Pulmonary artery endothelial cell (primary cell): ENCODE measurements at regions not wholly inside any gene's neighbourhood (a gene's known extent, or its start where the extent isn't known, plus 50 kb on each side); places are given as distances from the start of the nearest gene placed in this dataset.
"Not testable (repeated sequence)": the region's sequence is repeated elsewhere in the genome, so short reads cannot be mapped to it uniquely, and the experiment has no call there.

ENCODE experiments used
- DNase-seq: peaks from one replicate; pipeline ENCODE4 v3.0.0-alpha.2; 2011; ENCODE audit warnings: low read depth, low spot score

DNA sequence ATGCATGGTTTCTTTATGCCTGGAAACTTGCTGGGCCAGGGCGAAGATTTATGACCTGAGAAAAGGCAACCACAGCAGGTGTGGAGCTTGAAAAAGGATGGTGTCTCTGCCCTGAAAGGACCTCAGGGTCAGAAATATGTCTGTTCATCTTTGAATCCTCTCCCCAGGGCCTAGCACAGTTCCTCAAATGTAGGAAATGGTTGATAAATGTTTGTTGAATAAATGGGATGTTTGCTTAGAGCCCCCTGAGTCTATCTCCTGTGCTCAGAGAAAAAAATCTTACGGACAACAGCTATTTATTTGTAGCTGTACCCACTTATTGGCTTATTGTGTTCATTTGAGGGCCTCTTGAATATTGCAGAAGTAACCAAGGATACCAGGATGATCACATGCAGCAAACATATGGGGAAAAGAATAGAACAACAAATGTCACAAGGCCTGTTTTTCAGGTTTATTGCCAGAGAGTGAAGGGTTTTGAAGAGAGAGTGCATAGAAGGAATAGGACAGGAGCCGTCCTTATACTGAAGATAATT, 114.5 kb downstream of the KLF5 start:
- no peak for DNase-seq

DNA sequence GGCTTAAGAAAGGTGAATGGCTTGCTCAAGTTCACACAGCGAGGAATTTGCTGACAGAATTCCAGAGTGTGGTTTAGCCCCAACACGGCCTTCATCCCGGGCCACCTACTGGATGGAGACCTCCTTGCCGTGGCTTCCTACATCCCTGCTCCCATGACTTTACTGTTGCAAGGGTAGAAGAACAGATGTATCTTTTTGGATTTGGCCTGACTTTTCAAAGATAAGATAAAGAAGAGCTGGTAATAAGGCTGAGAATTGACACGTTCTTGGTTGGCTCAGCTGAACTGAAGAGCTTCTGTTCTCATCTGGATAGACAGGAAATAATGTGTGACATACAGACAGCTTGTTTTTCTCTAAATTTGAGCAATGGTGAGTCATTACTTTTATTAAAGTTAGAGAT, 113.1 kb downstream of the KLF5 start:
- DNase-seq: no peak

DNA sequence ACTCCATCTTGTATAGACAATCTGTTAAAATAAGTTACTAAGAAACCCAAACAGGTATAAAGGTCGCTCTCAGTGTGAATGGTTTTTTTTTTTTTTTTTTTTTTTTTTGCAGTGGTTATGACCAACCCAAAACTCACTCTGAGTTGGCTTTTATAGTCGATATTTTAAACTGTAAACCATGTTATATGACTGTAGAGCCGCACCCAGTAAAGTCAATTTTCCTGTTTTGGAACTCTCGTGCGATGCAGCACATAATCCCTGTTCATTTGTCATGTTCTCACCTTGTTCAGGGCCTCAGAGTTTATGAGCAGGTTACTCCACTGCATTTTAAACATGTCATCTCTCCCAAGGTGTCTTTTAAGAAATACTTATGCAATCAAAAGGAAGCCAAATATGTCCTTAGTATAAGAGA, 112.5 kb downstream of the KLF5 start:
- DNase-seq: no peak

DNA sequence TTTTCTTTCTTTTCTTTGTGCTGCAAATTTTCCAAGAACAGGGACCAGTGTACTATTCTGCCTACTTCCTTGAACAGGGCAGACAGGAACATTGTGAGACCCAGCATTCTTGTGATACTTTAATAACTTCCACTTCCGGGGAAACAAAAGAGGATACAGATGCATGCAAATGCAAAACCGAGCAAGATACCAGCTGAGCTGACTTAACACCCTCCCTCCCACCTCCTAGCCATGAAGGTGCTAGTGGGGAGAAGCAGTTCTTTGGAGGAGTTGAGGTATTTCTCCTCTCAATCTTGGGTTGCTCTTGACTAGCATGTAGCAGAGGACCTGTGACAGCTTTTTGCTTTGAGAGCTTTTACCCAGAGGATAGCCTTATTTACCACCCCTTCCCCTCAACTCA, 111.2 kb downstream of the KLF5 start:
- DNase-seq: no peak

DNA sequence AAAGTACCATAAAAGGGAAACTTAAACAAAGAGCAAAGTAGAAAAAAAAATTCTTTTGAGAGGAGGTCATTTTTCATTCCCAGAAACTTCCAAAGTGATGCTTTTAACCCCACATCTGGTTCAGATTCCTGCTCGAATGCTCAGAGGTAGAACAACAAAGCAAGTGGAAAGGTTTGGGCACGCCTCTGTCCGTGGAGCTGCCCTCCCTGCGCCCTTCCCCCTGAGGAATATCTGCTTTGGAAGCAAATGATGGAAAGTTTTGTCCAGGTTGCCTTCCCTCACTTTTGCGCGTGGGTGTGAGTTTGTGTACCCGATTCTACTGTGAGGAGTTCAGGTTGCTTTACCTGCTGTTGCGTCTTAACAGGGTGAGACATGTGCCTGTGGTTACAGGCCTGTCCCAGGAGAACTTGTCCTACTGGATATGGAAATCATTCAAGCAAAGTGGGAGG, 110.2 kb downstream of the KLF5 start:
- no peak for DNase-seq

DNA sequence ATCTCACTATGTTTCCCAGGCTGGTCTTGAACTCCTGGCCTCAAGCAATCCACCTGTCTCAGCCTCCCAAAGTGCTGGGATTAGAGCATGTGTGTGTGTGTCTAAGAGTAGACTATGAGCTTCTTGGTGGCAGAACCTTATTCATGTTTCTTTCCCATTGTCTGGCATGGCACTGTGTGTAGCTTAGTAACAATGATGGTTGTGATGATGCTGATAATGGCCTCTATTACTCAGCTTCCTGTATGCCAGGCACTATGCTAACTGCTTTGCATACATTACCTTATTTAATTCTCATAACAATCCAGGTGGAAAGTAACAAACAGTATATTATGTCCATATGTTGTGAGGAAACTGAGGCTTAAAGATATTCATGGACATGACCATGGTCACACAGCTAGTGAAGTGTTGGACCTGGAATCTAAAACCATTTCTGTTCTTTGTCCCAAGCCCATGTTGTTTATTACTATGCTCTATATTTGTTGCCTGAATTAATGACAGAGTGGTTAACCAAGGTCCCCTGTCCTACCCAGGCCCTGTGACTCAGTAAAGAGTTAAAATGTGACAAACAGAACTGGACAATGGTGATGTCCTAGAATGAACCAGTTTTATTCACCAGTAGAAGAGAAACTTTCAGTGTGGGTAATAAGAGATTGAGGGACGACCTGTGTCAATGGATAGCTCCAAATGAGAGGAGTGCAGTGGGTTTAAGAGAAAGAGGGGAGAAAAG, 109.6 kb downstream of the KLF5 start:
- DNase-seq: no peak

DNA sequence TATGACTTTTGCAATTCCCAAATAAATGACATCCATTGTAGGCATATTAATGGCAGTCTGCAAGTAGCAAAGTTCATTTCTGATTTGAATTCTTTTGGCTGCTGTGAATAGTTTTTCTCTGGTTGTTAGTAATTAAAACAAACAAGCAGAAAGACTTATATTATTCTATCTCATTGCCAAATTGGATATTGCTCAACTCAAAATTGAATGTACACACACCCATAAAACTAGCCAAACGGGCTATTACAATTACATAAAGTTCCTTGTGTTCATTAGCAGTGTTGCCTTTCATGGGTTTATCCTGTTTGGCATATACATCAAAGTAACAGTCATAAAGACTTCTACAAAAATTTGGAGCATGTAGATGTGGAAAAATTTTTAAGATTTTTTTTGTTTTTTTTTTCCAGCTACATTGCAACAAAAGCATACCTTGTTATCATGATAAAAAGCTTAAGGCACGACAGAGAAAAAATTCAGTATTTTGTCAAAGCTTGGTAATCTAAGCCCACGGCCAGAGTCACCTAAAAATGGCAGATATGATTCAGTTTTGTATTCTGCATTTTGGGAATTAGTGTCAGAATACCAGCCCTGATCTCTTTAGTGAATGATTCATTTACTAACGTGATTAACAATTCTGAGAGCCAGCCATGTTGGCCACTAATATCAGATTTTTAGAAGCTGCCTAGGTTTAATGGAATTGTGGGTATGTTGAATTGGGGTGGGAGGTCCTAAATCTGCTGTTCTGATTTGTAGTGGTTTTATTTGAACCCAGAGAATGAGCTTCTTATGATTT, 108.4 kb downstream of the KLF5 start:
- no peak for DNase-seq

DNA sequence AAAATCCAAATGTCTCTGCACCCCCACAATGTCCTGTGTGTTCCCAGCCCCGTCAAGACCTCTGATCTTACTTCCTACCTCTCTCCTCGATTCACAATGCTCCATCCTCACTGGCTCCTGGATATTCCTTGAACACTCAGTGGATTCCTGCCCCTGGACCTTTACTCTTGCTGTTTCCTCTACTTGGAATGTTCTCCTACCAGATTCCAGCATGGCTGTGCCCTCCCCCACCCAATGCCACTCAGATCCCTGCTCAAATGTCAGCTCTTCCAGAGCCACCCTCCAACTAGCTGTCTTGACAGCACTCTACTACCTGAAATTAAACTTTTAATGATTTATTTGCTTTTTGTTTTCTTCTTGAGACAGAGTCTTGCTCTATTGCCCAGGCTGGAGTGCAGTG, 107.4 kb downstream of the KLF5 start:
- DNase-seq: no peak

DNA sequence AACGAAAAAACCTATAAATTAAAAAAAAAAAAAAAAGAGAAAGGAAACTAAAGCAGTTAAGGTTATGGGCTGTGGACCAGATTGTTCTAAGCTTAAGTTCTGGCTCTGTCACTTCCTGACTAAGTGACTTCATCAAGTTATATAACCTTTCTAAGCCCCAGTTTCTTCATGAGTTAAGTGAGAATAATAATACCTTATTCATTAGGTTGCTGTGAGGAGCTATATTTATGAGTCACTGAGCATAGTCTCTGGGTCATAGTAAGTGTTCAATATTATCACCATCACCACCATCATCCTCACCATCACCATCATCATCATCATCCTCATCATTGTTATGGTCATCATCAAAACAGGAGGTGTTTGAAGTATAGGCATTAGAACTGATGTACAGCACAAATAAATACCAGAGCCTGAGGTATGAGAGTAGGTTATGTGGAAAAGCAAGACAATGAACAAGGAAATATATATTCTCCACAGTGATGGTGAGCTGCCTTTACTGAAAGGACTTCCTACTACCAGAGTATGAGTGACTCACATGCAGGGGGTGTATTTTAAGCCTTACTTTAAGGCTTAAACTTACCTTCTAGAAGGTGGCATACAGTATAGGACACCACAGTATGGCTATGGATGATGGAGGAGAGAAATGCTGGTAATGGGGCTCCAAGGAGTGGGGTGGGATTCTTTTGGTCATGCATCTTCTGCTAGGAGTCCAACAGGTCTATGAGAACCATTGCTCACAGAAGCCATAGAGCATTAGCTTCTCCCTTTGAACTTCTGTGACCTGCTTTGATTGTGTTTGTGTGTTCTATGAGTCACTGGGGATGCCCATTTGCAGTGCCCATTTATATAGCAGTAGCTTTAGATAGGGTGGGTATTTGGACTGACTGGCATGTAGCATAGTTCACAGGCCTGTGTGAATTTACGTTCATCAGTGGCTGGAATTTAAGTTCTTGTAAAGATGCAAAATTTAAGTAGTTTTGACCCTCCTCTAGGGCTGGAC, 104.4 kb downstream of the KLF5 start:
- no peak for DNase-seq

DNA sequence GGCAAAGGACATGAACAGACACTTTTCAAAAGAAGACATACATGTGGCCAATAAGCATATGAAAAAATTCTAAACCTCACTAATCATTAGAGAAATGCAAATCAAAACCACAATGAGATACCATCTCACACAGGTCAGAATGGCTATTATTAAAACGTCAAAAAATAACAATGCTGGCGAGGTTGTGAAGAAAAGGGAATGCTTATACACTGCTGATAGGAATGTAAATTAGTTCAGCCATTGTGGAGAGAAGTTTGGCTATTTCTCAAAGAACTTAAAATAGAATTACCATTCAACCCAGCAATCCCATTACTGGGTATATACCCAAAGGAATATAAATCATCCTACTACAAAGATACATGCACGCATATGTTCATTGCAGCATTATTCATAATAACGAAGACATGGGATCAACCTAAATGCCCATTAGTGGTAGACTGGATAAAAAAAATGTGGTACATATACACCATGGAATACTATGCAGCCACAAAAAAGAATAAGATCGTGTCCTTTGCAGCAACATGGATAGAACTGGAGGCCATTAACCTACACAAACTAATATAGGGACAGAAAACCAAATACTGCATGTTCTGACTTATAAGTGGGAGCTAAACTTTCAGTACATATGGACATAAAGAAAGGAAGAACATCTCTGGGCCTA, 101.7 kb downstream of the KLF5 start:
- DNase-seq: not testable (repeated sequence)

DNA sequence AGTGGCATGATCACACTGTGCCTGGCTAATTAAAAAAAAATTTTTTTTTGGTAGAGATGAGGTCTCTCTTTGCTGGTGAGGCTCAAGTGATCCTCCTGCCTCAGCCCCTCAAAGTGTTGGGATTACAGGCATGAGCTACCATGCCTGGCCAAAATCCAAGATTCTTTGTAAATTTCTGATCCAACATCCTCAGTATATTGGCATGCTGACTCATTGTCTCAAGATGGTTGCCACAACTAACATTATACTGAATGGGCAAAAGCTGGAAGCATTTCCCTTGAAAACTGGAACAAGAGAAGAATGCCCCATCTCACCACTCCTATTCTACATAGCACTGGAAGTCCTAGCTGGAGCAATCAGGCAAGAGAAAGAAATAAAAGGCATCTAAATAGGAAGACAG, 100.0 kb downstream of the KLF5 start:
- no peak for DNase-seq

DNA sequence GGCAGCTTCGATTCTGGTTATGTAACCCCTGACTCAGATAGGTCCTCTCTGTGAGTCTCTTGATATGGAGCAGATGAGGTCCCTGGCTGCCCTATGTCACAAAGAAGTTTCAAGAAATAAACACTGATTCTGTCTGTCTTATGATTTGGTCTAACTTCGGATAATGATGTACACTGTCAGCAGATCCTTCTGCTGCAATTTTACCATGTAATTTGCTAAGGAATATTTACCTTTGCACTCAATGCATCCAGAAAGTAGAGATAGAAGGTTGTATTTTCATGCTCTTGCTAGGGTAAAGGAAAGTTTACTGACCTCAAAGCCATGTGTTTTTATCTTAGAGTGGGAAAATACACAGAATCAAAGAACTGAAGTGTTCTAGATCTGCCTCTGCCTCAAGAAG, 98.2 kb downstream of the KLF5 start:
- no peak for DNase-seq

DNA sequence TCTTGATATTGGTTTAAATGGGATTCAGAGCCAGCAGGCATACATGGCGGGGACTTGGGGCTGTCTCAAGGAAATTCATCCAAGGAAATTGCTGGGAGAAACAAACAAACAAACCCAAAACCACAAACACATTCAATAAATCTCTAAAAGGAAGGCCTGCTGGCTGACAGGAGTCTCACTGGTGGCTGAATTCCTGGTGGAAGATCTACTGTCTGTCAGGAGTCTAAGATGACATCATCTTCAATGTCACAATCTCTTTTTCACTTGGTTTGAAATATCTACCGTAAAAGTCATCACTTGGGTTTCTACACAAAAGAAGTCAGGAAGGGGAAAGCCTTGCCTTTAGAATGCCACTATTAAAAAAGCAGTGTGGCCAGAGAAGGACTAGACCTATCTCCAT, 87.9 kb downstream of the KLF5 start:
- no peak for DNase-seq

DNA sequence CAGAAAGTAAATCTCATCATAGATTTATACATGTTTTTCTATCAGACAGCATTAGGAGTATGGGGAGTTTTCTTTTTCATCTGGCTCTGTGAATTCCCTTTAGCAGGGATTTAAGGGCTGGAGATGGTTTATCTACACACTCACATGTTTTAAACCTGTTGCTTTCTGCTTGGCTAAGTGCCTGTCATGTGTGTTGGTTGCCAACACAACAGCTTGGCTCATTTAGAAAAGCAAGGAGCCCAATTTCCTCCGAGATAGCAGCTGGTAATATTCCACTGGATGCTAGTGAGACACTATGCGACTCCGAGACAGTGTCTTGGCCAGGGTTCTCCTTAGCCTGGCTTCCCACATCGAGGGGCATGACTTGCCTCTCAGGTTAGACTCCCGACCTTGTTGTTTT, 83.3 kb downstream of the KLF5 start:
- DNase-seq: no peak

DNA sequence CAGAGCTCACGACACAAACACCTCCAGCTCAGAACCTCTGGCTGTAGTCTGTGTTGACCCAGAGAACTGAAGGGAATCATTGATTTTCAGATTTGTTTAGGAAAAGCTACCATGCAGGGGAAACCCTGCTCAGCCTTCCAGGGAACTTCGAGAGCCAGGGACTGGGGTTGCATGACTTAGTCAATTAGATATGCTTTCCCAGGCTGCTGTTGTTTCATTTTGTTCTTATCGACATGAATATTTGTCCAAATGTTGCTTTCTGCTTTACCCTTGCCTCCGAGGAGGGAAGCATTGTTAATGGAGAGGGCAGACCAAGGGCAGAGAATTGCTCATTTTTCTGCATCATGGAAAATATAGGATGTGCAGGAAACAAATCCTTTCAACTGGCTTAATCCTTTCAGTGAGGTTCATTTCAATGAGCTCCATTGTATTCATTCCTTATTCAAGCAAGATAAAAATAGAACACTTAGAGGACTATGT, 82.5 kb downstream of the KLF5 start:
- no peak for DNase-seq

DNA sequence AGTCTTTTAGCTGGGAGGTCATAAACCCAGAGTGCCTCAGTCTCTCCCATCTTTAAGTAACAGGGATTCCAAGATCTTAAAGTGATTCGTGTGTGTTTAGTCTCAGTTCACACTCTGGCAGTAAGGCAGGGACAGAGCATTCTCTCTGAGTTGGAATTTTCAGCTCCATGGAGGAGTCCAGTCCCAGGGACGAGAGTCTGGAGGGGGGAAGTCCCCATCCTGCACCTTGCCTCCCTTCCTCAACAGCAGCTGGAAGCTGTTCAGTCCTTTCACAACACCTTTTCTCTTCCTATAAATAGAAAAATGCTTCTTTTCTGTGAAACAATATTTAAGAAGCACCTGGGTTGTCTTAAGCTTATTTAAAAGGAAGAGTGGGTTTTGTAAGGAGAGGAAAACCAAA, 82.0 kb downstream of the KLF5 start:
- no peak for DNase-seq

DNA sequence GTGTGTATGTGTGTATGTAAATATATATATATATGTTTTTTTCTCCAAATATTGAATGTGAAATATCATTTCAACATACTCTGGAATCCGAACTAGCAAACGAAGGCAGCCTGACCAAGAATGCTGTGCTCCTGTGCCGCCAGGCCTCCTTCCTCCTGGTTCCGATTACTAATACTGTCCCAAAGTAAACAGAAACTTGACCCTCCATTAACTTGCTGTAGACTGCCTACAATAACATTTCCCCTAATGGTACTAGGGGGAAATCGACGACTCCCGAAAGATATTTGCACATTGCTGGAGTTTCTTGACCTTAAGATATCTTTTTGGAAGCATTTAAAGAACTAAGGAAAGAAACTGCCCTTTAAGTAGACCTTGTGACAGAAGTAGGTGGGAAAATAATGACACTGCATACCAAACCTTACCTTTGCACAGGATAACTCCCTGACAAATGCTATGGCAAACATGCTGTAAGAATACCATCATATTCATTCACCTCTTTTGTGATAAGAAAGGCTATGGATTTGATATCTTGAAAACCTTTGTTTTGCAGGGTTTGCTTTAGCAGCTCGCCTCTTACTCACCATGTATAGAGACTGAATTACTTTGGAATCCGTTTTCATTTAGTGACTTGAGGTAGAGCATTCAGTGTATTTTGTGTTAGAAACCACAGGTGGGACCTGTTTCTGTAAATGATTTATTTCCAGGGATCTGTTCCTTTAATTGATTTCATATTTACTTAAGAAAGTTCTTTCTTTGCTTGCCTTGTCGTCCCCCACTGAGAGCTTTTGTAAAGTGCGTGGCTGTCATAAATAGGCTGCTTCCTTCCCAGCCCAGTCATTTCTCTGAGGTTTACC, 80.1 kb downstream of the KLF5 start:
- DNase-seq: no peak

DNA sequence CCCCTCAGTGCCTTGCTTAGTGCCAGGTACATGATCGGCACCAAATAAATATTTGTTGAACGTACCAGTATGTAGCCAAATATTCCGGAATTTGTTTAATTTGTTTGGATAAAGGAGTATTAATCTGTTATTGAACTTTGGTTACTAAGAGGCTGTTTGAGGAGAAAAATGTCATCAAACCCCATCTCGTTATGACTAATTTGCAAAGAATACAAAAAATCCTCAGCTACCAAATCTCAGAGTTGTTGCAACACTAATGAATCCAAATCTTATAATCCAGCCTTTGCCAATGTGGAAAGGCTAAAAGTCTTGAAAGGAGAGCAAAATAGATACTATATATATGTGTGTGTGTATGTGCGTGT, 79.5 kb downstream of the KLF5 start:
- no peak for DNase-seq

DNA sequence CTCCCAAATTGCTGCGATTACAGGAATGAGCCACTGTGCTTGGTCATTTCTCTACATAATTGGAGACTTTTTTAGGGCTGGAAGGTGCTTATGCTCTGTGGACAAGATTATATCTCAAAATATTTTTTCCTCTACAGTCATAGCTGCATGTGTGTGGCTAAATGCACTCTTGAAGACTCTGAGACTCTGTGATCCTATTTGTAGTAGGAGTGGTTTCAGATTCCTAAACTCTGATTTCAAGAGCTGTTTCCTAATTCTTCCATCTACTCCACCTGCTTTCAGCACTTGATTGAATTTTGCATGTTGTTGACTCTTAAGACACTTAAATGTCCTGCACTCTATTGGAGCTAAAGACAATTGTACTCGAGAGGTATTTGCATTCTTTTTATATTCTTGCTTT, 78.0 kb downstream of the KLF5 start:
- no peak for DNase-seq

DNA sequence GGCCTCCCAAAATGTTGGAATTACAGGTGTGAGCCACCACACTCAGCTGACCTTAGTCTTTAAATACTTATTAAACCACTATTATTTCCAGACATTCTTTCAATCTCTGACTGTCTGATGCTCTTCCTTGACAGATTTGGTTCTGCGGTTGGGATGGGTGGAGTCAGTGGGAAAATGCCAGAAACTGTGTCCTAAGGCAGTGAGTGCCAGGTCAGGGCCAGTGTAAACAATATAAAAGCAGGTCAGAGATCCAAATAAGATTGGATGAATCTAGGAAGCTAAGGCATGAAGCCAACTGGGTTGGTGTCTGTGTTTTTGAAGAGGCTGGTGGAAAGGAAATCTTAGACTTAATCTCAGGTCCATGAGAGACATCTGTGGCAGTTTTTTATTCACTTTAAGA, 74.7 kb downstream of the KLF5 start:
- no peak for DNase-seq
